Panc1 (cell line): ENCODE measurements at regions not wholly inside any gene's neighbourhood (a gene's known extent, or its start where the extent isn't known, plus 50 kb on each side); places are given as distances from the start of the nearest gene placed in this dataset.

ENCODE experiments used
- CTCF ChIP-seq: fragments of 450-650 bp; IDR thresholded peaks from 2 replicates; pipeline ENCODE4 v1.5.1; 2017; ENCODE audit warnings: mild to moderate bottlenecking
- POLR2AphosphoS5 ChIP-seq: IDR thresholded peaks from 2 replicates; pipeline ENCODE4 v1.6.1; 2012; ENCODE audit warnings: mild to moderate bottlenecking, low read depth, low read length, moderate library complexity
- REST ChIP-seq, 2 experiments: IDR thresholded peaks; 2 replicates each; pipeline ENCODE4 v1.6.1; 2011 to 2012; ENCODE audit warnings: low read depth in 2 of 2, control low read depth in 1 of 2, low read length in 1 of 2, mild to moderate bottlenecking in 1 of 2, moderate library complexity in 1 of 2; ENCODE audit not compliant: insufficient read depth in 1 of 2

DNA sequence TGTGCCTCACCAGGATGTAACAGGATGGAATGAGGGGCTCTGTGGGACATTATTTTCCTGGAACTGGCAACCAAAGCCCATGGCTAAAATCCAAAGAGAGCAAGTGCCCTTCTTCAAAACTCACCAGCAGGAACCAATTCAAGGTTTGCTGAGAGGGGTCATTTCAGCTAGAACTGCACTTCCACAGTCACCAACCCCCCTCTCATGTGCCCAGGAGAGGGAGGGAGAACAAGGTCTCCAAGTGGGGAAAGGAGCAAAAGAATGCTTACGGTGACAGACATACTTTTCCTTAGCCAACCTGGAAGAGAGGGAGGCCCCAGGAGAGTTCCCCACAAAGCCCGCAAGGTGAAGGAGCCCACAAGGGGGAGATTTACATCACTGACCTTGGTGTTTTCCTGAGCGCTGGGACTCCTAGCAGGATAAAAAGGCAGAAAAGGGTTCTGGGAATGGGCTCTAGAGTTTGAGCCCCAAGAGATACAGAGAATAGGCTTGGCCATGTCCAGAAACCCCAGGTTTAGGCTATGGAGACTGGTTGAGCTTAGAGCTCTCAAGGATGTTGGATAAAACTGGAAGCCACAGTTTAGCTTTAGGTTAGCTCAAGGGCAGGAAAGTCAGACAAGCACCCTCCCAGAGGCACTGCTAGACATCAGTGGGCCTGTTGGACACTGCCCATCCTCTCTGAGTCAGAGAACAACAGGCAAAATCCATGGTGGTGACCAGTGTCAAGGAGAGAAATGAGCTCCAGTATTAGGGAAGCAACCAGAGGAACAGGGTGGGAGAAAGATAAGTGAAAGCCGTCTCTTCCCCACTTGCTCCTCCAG, 63.9 kb upstream of the GHITM start:
- no peak for TF ChIP-seq CTCF
- TF ChIP-seq REST (IDR thresholded peaks at IDR 0.05; ENCODE audit: insufficient read depth in 1 of 2, low read depth in 2 of 2, low read length in 1 of 2), result no peak
- TF ChIP-seq POLR2AphosphoS5, result no peak
